Lung (tissue), 11 donors: ENCODE measurements at regions not wholly inside any gene's neighbourhood (a gene's known extent, or its start where the extent isn't known, plus 50 kb on each side); places are given as distances from the start of the nearest gene placed in this dataset.

ENCODE experiments used
- ATAC-seq: fragments of 200-7000 bp; cut with Tn5 transposase; one replicate; pipeline ENCODE4 v1.9.1; 2020; ENCODE audit warnings: moderate number of reproducible peaks; ENCODE audit not compliant: insufficient read depth, low FRiP score
- DNase-seq, 3 donors: peaks; one replicate each; pipeline ENCODE4 v3.0.0-alpha.2; 2013 to 2017
- H3K27ac ChIP-seq, 2 donors: one replicate each; pipeline ENCODE4 v1.5.1; 2013; ENCODE audit warnings: mild to moderate bottlenecking in 2 of 2, moderate library complexity in 2 of 2, control low read depth in 1 of 2, inconsistent platforms in 1 of 2, low read depth in 1 of 2, low read length in 1 of 2
- H3K27me3 ChIP-seq, 3 donors: one replicate each; pipeline ENCODE4 v1.5.1; 2013; ENCODE audit warnings: low read length in 2 of 3; ENCODE audit not compliant: control insufficient read depth in 3 of 3, insufficient read depth in 3 of 3
- H3K36me3 ChIP-seq, 4 donors: one replicate each; pipeline ENCODE4 v1.5.1; 2013; ENCODE audit warnings: low read length in 4 of 4, mild to moderate bottlenecking in 1 of 4, moderate library complexity in 1 of 4; ENCODE audit not compliant: control insufficient read depth in 4 of 4, insufficient read depth in 4 of 4
- H3K4me1 ChIP-seq, 5 donors: one replicate each; pipeline ENCODE4 v1.5.1; 2013; ENCODE audit warnings: low read length in 5 of 5, mild to moderate bottlenecking in 2 of 5, moderate library complexity in 1 of 5; ENCODE audit not compliant: control insufficient read depth in 5 of 5, insufficient read depth in 5 of 5
- H3K4me3 ChIP-seq: one replicate; pipeline ENCODE4 v1.5.1; 2013; ENCODE audit warnings: mild to moderate bottlenecking, control low read depth, moderate library complexity
- H3K9ac ChIP-seq, 2 donors: one replicate each; pipeline ENCODE4 v1.5.1; 2013; ENCODE audit warnings: low read length in 2 of 2, control low read depth in 1 of 2; ENCODE audit not compliant: insufficient read depth in 1 of 2
- H3K9me3 ChIP-seq, 4 donors: one replicate each; pipeline ENCODE4 v1.5.1; 2013; ENCODE audit warnings: low read length in 3 of 4, mild to moderate bottlenecking in 1 of 4, moderate library complexity in 1 of 4; ENCODE audit not compliant: control insufficient read depth in 4 of 4, insufficient read depth in 3 of 4
- CTCF ChIP-seq: IDR thresholded peaks from 2 replicates; pipeline ENCODE4 v1.5.1; 2012; ENCODE audit warnings: mild to moderate bottlenecking; ENCODE audit errors: control extremely low read depth, extremely low read depth
- WGBS, 2 donors: extraction: QIAGEN DNeasy Blood & Tissue Kit; methylation state at CpG; one replicate each; pipeline ENCODE4 v1.1.7; 2013; 5-methylcytosine and 5-hydroxymethylcytosine counted together
- donor health status: control.
- donor health status: control.
- donor health status: Bipolar disorder and iron deficiency.
- donor health status: healthy.
- donor health status: DM: yes; HTN: yes; CAD: no.

GRCh38 chr15:46682969-46683791 is 1034.1 kb upstream of the SEMA6D start:
- H3K27me3 ChIP-seq, result no peaks in the 10 kb centered on the region
- WGBS, 2 donors, result 73 to 85% methylated on average over 5 of the region's 5 CpGs
- no peaks in the 10 kb centered on the region for H3K4me1 ChIP-seq
- TF ChIP-seq CTCF, result no peak
- no peaks in the 10 kb centered on the region for H3K36me3 ChIP-seq
- no peak overlapping the region for H3K4me3 ChIP-seq
- peaks cover 0 to 2% (median 0%) of the 10 kb centered on the region in 4 donors for H3K9me3 ChIP-seq
- DNase-seq, result no peak
- H3K27ac ChIP-seq, result no peak overlapping the region
- no peak overlapping the region for H3K9ac ChIP-seq
- no peak for ATAC-seq

- H3K27ac ChIP-seq, result no peak overlapping the region
- no peak for DNase-seq
- H3K4me3 ChIP-seq, result no peak overlapping the region
- ATAC-seq, result no peak
- no peaks in the 10 kb centered on the region for H3K27me3 ChIP-seq
- 0% methylated on average over 1 of the region's 1 CpG for WGBS, 2 donors
- H3K36me3 ChIP-seq, result no peaks in the 10 kb centered on the region
- H3K9me3 ChIP-seq, result peaks cover 0 to 3% (median 0%) of the 10 kb centered on the region in 4 donors
- no peak for TF ChIP-seq CTCF
- H3K4me1 ChIP-seq, result peaks cover 0 to 4% (median 0%) of the 10 kb centered on the region in 5 donors
- no peak overlapping the region for H3K9ac ChIP-seq
Measured at GRCh38 chr15:46685096-46685495, 1032.2 kb upstream of the SEMA6D start.

GRCh38 chr15:46685681-46686080 is 1031.6 kb upstream of the SEMA6D start:
- WGBS, 2 donors, result 95% methylated on average over 1 of the region's 1 CpG
- peaks cover 0 to 4% (median 0%) of the 10 kb centered on the region in 5 donors for H3K4me1 ChIP-seq
- H3K9ac ChIP-seq, result no peak overlapping the region
- ATAC-seq (no peak), DNase-seq (no peak)
- H3K27ac ChIP-seq, result no peak overlapping the region
- no peak overlapping the region for H3K4me3 ChIP-seq
- H3K9me3 ChIP-seq, result peaks cover 0 to 3% (median 0%) of the 10 kb centered on the region in 4 donors
- H3K36me3 ChIP-seq, result no peaks in the 10 kb centered on the region
- no peaks in the 10 kb centered on the region for H3K27me3 ChIP-seq
- TF ChIP-seq CTCF, result no peak
